ENCODE measurements at regions not wholly inside any gene's neighbourhood (a gene's known extent, or its start where the extent isn't known, plus 50 kb on each side); places are given as distances from the start of the nearest gene placed in this dataset.

GRCh38 chr5:160930406-160930805 is 78.4 kb upstream of the ATP10B start:
- no peaks in the 10 kb centered on the region for H3K27me3 ChIP-seq
- TF ChIP-seq Cebpa-rat (IDR thresholded peaks at IDR 0.05): no peak
- H3K4me3 ChIP-seq: no peak overlapping the region
- no peak overlapping the region for H3K27ac ChIP-seq
- no peaks in the 10 kb centered on the region for H3K36me3 ChIP-seq
- H3K9me3 ChIP-seq (replicated peaks in 1 of 11): peaks cover 0 to 9% (median 0%) of the 10 kb centered on the region in 11 experiments; a peak in 3 of 22 replicates
- H3K4me1 ChIP-seq: no peaks in the 10 kb centered on the region
- H3K4me2 ChIP-seq: no peak overlapping the region
- H4K20me1 ChIP-seq: no peaks in the 10 kb centered on the region
- no peak overlapping the region for H3K9ac ChIP-seq

- Histone ChIP-seq H3K9ac (no peak overlapping the region), H3K4me3 (no peak overlapping the region), H3K9me3 (replicated peaks in 1 of 11) (peaks cover 0 to 9% (median 0%) of the 10 kb centered on the region in 11 experiments; a peak in 3 of 22 replicates), H3K27me3 (no peaks in the 10 kb centered on the region), H3K36me3 (no peaks in the 10 kb centered on the region), H3K27ac (no peak overlapping the region), H3K4me2 (no peak overlapping the region), H4K20me1 (no peaks in the 10 kb centered on the region), H3K4me1 (no peaks in the 10 kb centered on the region)
- no peak for TF ChIP-seq Cebpa-rat (IDR thresholded peaks at IDR 0.05)
These were observed 77.9 kb upstream of the ATP10B start for GRCh38 chr5:160929906-160930305.

- no peak for TF ChIP-seq Cebpa-rat (IDR thresholded peaks at IDR 0.05)
These were observed 77.3 kb upstream of the ATP10B start for GRCh38 chr5:160929360-160929759.

GRCh38 chr5:160926428-160926827 is 74.4 kb upstream of the ATP10B start:
- no peak overlapping the region for H3K27ac ChIP-seq
- peaks cover 0 to 10% (median 0%) of the 10 kb centered on the region in 10 experiments; a peak in 1 of 20 replicates for H3K4me1 ChIP-seq
- no peaks in the 10 kb centered on the region for H4K20me1 ChIP-seq
- no peak overlapping the region for H3K4me2 ChIP-seq
- TF ChIP-seq Cebpa-rat (IDR thresholded peaks at IDR 0.05): no peak
- no peaks in the 10 kb centered on the region for H3K9me3 ChIP-seq (replicated peaks in 1 of 11)
- H3K4me3 ChIP-seq: no peak overlapping the region
- H3K36me3 ChIP-seq: no peaks in the 10 kb centered on the region
- H3K9ac ChIP-seq: no peak overlapping the region
- no peaks in the 10 kb centered on the region for H3K27me3 ChIP-seq

More at GRCh38 chr5:160929360-160929759, 77.3 kb upstream of the ATP10B start:
- H3K36me3 ChIP-seq: no peaks in the 10 kb centered on the region
- no peaks in the 10 kb centered on the region for H3K27me3 ChIP-seq
- H3K4me1 ChIP-seq: no peaks in the 10 kb centered on the region
- H4K20me1 ChIP-seq: no peaks in the 10 kb centered on the region
- H3K27ac ChIP-seq: no peak overlapping the region
- H3K9ac ChIP-seq: no peak overlapping the region
- H3K9me3 ChIP-seq (replicated peaks in 1 of 11): peaks cover 0 to 7% (median 0%) of the 10 kb centered on the region in 11 experiments; a peak in 3 of 22 replicates
- no peak overlapping the region for H3K4me3 ChIP-seq
- H3K4me2 ChIP-seq: no peak overlapping the region

- no peaks in the 10 kb centered on the region for H3K9me3 ChIP-seq (replicated peaks in 1 of 11)
- TF ChIP-seq Cebpa-rat (IDR thresholded peaks at IDR 0.05): no peak
- H3K9ac ChIP-seq: no peak overlapping the region
- no peak overlapping the region for H3K27ac ChIP-seq
- no peaks in the 10 kb centered on the region for H3K27me3 ChIP-seq
- H3K36me3 ChIP-seq: no peaks in the 10 kb centered on the region
- peaks cover 0 to 10% (median 0%) of the 10 kb centered on the region in 10 experiments; a peak in 1 of 20 replicates for H3K4me1 ChIP-seq
- no peak overlapping the region for H3K4me3 ChIP-seq
- H3K4me2 ChIP-seq: no peak overlapping the region
- H4K20me1 ChIP-seq: no peaks in the 10 kb centered on the region
These were observed 73.3 kb upstream of the ATP10B start for GRCh38 chr5:160925281-160925680.

GRCh38 chr5:160923936-160924710 is 72.1 kb upstream of the ATP10B start:
- H3K27me3 ChIP-seq: no peaks in the 10 kb centered on the region
- H3K4me2 ChIP-seq: no peak overlapping the region
- H3K27ac ChIP-seq: no peak overlapping the region
- no peaks in the 10 kb centered on the region for H3K36me3 ChIP-seq
- H3K4me1 ChIP-seq: peaks cover 0 to 10% (median 0%) of the 10 kb centered on the region in 10 experiments; a peak in 1 of 20 replicates
- H3K4me3 ChIP-seq: no peak overlapping the region
- no peaks in the 10 kb centered on the region for H4K20me1 ChIP-seq
- no peak overlapping the region for H3K9ac ChIP-seq
- no peaks in the 10 kb centered on the region for H3K9me3 ChIP-seq (replicated peaks in 1 of 11)
- TF ChIP-seq Cebpa-rat (IDR thresholded peaks at IDR 0.05): no peak

GRCh38 chr5:160923411-160923810 is 71.4 kb upstream of the ATP10B start:
- no peak for TF ChIP-seq Cebpa-rat (IDR thresholded peaks at IDR 0.05)

GRCh38 chr5:160922311-160922710 is 70.3 kb upstream of the ATP10B start:
- H3K36me3 ChIP-seq: no peaks in the 10 kb centered on the region
- TF ChIP-seq Cebpa-rat (IDR thresholded peaks at IDR 0.05): no peak
- H3K27me3 ChIP-seq: no peaks in the 10 kb centered on the region
- H3K9me3 ChIP-seq (replicated peaks in 1 of 11): no peaks in the 10 kb centered on the region
- H3K9ac ChIP-seq: no peak overlapping the region
- H3K4me1 ChIP-seq: peaks cover 0 to 10% (median 0%) of the 10 kb centered on the region in 10 experiments; a peak in 1 of 20 replicates
- H3K4me3 ChIP-seq: no peak overlapping the region
- no peak overlapping the region for H3K27ac ChIP-seq
- H4K20me1 ChIP-seq: no peaks in the 10 kb centered on the region
- H3K4me2 ChIP-seq: no peak overlapping the region

More at GRCh38 chr5:160923411-160923810, 71.4 kb upstream of the ATP10B start:
- Histone ChIP-seq H3K4me2 (no peak overlapping the region), H3K27me3 (no peaks in the 10 kb centered on the region), H3K9me3 (replicated peaks in 1 of 11) (no peaks in the 10 kb centered on the region), H3K4me3 (no peak overlapping the region), H3K36me3 (no peaks in the 10 kb centered on the region), H3K4me1 (peaks cover 0 to 10% (median 0%) of the 10 kb centered on the region in 10 experiments; a peak in 1 of 20 replicates), H3K27ac (no peak overlapping the region), H4K20me1 (no peaks in the 10 kb centered on the region), H3K9ac (no peak overlapping the region)

- Histone ChIP-seq H4K20me1 (no peaks in the 10 kb centered on the region), H3K9ac (no peak overlapping the region), H3K27me3 (no peaks in the 10 kb centered on the region), H3K27ac (no peak overlapping the region), H3K4me1 (peaks cover 0 to 10% (median 0%) of the 10 kb centered on the region in 10 experiments; a peak in 1 of 20 replicates), H3K9me3 (replicated peaks in 1 of 11) (no peaks in the 10 kb centered on the region), H3K36me3 (no peaks in the 10 kb centered on the region), H3K4me2 (no peak overlapping the region; a peak in 1 of 22 replicates), H3K4me3 (no peak overlapping the region)
- TF ChIP-seq Cebpa-rat (IDR thresholded peaks at IDR 0.05): no peak
These were observed 69.6 kb upstream of the ATP10B start for GRCh38 chr5:160921423-160922285.

Data from BLaER1 treated with 17β-estradiol and CSF1 and Interleukin-3, amounts not matched to agents 10 nM and 100 nM (cell line).